ENCODE measurements at regions not wholly inside any gene's neighbourhood (a gene's known extent, or its start where the extent isn't known, plus 50 kb on each side); places are given as distances from the start of the nearest gene placed in this dataset.
"Not testable (repeated sequence)": the region's sequence is repeated elsewhere in the genome, so short reads cannot be mapped to it uniquely, and the experiment has no call there.

GRCh38 chr15:84154314-84154713 is 81.3 kb upstream of the GOLGA6L4 start:
- H3K27ac ChIP-seq (ENCODE audit: low read depth, low read length); H3K9me3 ChIP-seq (ENCODE audit: control insufficient read depth, insufficient read depth, low read length); POLR2A ChIA-PET; H3K4me3 ChIP-seq (ENCODE audit: low read depth, low read length); CTCF ChIA-PET; DNase-seq (ENCODE audit: low read depth, low spot score); H3K27me3 ChIP-seq (ENCODE audit: control insufficient read depth, insufficient read depth, low read length): not testable (repeated sequence)

- H3K27ac ChIP-seq (ENCODE audit: low read depth, low read length); POLR2A ChIA-PET; DNase-seq (ENCODE audit: low read depth, low spot score); H3K9me3 ChIP-seq (ENCODE audit: control insufficient read depth, insufficient read depth, low read length); H3K4me3 ChIP-seq (ENCODE audit: low read depth, low read length); H3K27me3 ChIP-seq (ENCODE audit: control insufficient read depth, insufficient read depth, low read length); CTCF ChIA-PET: not testable (repeated sequence)
Measured at GRCh38 chr15:84154787-84155186, 80.8 kb upstream of the GOLGA6L4 start.

- H3K27me3 ChIP-seq (ENCODE audit: control insufficient read depth, insufficient read depth, low read length); H3K4me3 ChIP-seq (ENCODE audit: low read depth, low read length); CTCF ChIA-PET; DNase-seq (ENCODE audit: low read depth, low spot score); H3K9me3 ChIP-seq (ENCODE audit: control insufficient read depth, insufficient read depth, low read length); H3K27ac ChIP-seq (ENCODE audit: low read depth, low read length); POLR2A ChIA-PET: not testable (repeated sequence)
Measured at GRCh38 chr15:84155792-84156587, 79.6 kb upstream of the GOLGA6L4 start.

- H3K27ac ChIP-seq (ENCODE audit: low read depth, low read length); DNase-seq (ENCODE audit: low read depth, low spot score); H3K4me3 ChIP-seq (ENCODE audit: low read depth, low read length); H3K27me3 ChIP-seq (ENCODE audit: control insufficient read depth, insufficient read depth, low read length); POLR2A ChIA-PET; CTCF ChIA-PET; H3K9me3 ChIP-seq (ENCODE audit: control insufficient read depth, insufficient read depth, low read length): not testable (repeated sequence)
Measured at GRCh38 chr15:84156588-84156840, 79.1 kb upstream of the GOLGA6L4 start.

- H3K4me3 ChIP-seq (ENCODE audit: low read depth, low read length); DNase-seq (ENCODE audit: low read depth, low spot score); POLR2A ChIA-PET; H3K27ac ChIP-seq (ENCODE audit: low read depth, low read length); H3K27me3 ChIP-seq (ENCODE audit: control insufficient read depth, insufficient read depth, low read length); H3K9me3 ChIP-seq (ENCODE audit: control insufficient read depth, insufficient read depth, low read length); CTCF ChIA-PET: not testable (repeated sequence)
Measured at GRCh38 chr15:84157056-84157632, 78.4 kb upstream of the GOLGA6L4 start.

GRCh38 chr15:84157857-84158256 is 77.7 kb upstream of the GOLGA6L4 start:
- H3K27ac ChIP-seq (ENCODE audit: low read depth, low read length); H3K4me3 ChIP-seq (ENCODE audit: low read depth, low read length); H3K27me3 ChIP-seq (ENCODE audit: control insufficient read depth, insufficient read depth, low read length); POLR2A ChIA-PET; H3K9me3 ChIP-seq (ENCODE audit: control insufficient read depth, insufficient read depth, low read length); CTCF ChIA-PET; DNase-seq (ENCODE audit: low read depth, low spot score): not testable (repeated sequence)

GRCh38 chr15:84159346-84160269 is 76.0 kb upstream of the GOLGA6L4 start:
- H3K4me3 ChIP-seq (ENCODE audit: low read depth, low read length); H3K9me3 ChIP-seq (ENCODE audit: control insufficient read depth, insufficient read depth, low read length); H3K27me3 ChIP-seq (ENCODE audit: control insufficient read depth, insufficient read depth, low read length); DNase-seq (ENCODE audit: low read depth, low spot score); H3K27ac ChIP-seq (ENCODE audit: low read depth, low read length); POLR2A ChIA-PET; CTCF ChIA-PET: not testable (repeated sequence)

- DNase-seq (ENCODE audit: low read depth, low spot score); H3K4me3 ChIP-seq (ENCODE audit: low read depth, low read length); H3K27me3 ChIP-seq (ENCODE audit: control insufficient read depth, insufficient read depth, low read length); POLR2A ChIA-PET; H3K9me3 ChIP-seq (ENCODE audit: control insufficient read depth, insufficient read depth, low read length); H3K27ac ChIP-seq (ENCODE audit: low read depth, low read length); CTCF ChIA-PET: not testable (repeated sequence)
Measured at GRCh38 chr15:84164423-84165292, 70.9 kb upstream of the GOLGA6L4 start.

- DNase-seq (ENCODE audit: low read depth, low spot score); H3K27ac ChIP-seq (ENCODE audit: low read depth, low read length); H3K9me3 ChIP-seq (ENCODE audit: control insufficient read depth, insufficient read depth, low read length); H3K4me3 ChIP-seq (ENCODE audit: low read depth, low read length); CTCF ChIA-PET; H3K27me3 ChIP-seq (ENCODE audit: control insufficient read depth, insufficient read depth, low read length); POLR2A ChIA-PET: not testable (repeated sequence)
Measured at GRCh38 chr15:84170029-84170428, 65.5 kb upstream of the GOLGA6L4 start.

- CTCF ChIA-PET; DNase-seq (ENCODE audit: low read depth, low spot score); H3K27me3 ChIP-seq (ENCODE audit: control insufficient read depth, insufficient read depth, low read length); H3K27ac ChIP-seq (ENCODE audit: low read depth, low read length); POLR2A ChIA-PET; H3K9me3 ChIP-seq (ENCODE audit: control insufficient read depth, insufficient read depth, low read length): not testable (repeated sequence)
- peak overlapping the region; percentile 49 for H3K4me3 ChIP-seq (ENCODE audit: low read depth, low read length)
Measured at GRCh38 chr15:84173231-84173610, 62.4 kb upstream of the GOLGA6L4 start.
